Lower leg skin (tissue), 3 donors: ENCODE measurements at regions not wholly inside any gene's neighbourhood (a gene's known extent, or its start where the extent isn't known, plus 50 kb on each side); places are given as distances from the start of the nearest gene placed in this dataset.

Experiments used
- CTCF ChIP-seq, 3 donors: fragments of 450-650 bp; IDR thresholded peaks; one replicate each; pipeline ENCODE4 v1.5.1; 2016; ENCODE audit warnings: antibody characterized with exemption in 3 of 3, mild to moderate bottlenecking in 3 of 3, moderate library complexity in 2 of 3
- POLR2A ChIP-seq, 2 donors: fragments of 450-650 bp; IDR thresholded peaks; one replicate each; pipeline ENCODE4 v1.6.1; 2016 to 2017; ENCODE audit warnings: antibody characterized with exemption in 2 of 2, mild to moderate bottlenecking in 1 of 2, moderate library complexity in 1 of 2

DNA sequence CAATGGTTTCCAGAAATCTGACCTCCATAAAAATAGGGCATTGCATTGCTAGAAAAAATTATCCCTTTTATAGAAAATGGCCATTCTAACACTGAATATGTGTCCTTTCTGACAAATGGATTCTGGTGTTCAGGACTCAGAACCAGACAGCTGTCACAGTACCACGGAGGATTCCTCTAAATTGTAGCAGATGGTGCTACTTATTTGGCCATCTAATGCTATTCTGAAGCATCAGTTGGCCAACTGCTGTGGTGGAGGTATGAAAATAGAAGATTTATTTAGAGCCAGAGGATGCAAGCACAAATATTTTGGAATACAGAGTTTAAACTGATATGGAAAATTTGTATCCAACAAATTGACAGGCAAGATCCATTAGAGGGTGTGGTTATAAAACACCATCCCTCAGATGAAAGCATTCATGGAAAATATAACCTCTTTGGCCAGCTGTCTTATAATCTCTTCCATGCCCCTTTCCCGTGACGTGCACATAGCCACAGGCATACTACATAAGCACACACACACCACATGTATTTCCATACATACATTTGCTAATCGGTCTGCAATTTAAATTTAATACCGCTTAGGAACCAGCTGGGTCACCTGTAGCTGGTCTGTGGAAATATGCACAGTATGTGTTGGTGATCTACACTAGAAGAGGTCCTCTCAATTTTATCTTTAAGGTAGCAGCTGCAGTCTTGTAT, 302.7 kb upstream of the KCNMB2 start:
- TF ChIP-seq CTCF (IDR thresholded peaks at IDR 0.05) = no peak
- TF ChIP-seq POLR2A (IDR thresholded peaks at IDR 0.05) = no peak
